BE2C (cell line): ENCODE measurements at regions not wholly inside any gene's neighbourhood (a gene's known extent, or its start where the extent isn't known, plus 50 kb on each side); places are given as distances from the start of the nearest gene placed in this dataset.

Experiments
- DNase-seq: peaks from one replicate; pipeline ENCODE4 v3.0.0-alpha.2; 2020
- H3K27me3 ChIP-seq: fragments of 250-450 bp; sonication (Bioruptor Pico); 2 replicates; pipeline ENCODE4 v1.5.1; 2020; ENCODE audit warnings: mild to moderate bottlenecking
- H3K36me3 ChIP-seq: fragments of 250-450 bp; sonication (Bioruptor Pico); 2 replicates; pipeline ENCODE4 v1.5.1; 2020; ENCODE audit warnings: mild to moderate bottlenecking
- H3K4me1 ChIP-seq: fragments of 250-450 bp; sonication (Bioruptor Pico); 2 replicates; pipeline ENCODE4 v1.5.1; 2020
- H3K4me3 ChIP-seq: 2 replicates; pipeline ENCODE4 v1.5.1; 2011; ENCODE audit warnings: low read depth, low read length
- H3K9me3 ChIP-seq: fragments of 250-450 bp; sonication (Bioruptor Pico); 2 replicates; pipeline ENCODE4 v1.5.1; 2020
- CTCF ChIP-seq: IDR thresholded peaks from 2 replicates; pipeline ENCODE4 v1.5.1; 2012; ENCODE audit warnings: mild to moderate bottlenecking, low read depth, low read length

- no peak overlapping the region for H3K4me3 ChIP-seq
- no peak for TF ChIP-seq CTCF
- no peaks in the 10 kb centered on the region for H3K4me1 ChIP-seq
- DNase-seq: no peak
- H3K27me3 ChIP-seq: no peaks in the 10 kb centered on the region
- no peaks in the 10 kb centered on the region for H3K36me3 ChIP-seq
- no peaks in the 10 kb centered on the region for H3K9me3 ChIP-seq
Observed at GRCh38 chr19:30608471-30608870, 236.3 kb downstream of the ZNF536 start.
